HFF-Myc (cell line): ENCODE measurements at regions not wholly inside any gene's neighbourhood (a gene's known extent, or its start where the extent isn't known, plus 50 kb on each side); places are given as distances from the start of the nearest gene placed in this dataset.

Experiments used
- DNase-seq: peaks from one replicate; pipeline ENCODE4 v3.0.0-alpha.2; 2011; ENCODE audit warnings: low read depth; ENCODE audit errors: extremely low read depth
- H3K4me3 ChIP-seq: replicated peaks from 2 replicates; pipeline ENCODE4 v1.5.1; 2011; ENCODE audit warnings: low read depth, mild to moderate bottlenecking, control low read depth, low read length
- TF ChIP-seq, protein P1 (sequence below): IDR thresholded peaks from 2 replicates; pipeline ENCODE4 v1.5.1; 2012; ENCODE audit warnings: mild to moderate bottlenecking, low read depth, low read length, control low read depth; ENCODE audit errors: missing control alignments

DNA sequence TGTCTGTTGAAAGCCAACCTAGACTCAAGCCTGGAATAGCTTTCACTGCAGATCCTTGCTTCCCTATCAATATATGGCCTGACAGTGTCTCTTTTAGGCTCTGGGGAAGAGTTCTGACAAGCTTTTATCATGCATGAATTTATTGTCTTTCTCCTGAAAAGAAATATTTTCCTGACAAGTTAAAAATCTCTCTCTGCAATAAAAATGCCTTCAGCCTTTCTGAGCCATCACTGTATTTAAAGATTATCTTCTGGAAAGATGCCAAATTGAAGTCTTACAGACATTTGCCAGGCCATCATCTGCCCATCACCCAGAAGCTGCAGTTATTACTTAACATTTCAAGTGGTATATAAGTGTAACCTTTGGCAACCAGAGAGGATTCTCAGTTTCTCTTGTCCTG, 88.1 kb upstream of the HTR1A start:
- no peak overlapping the region for H3K4me3 ChIP-seq
- TF ChIP-seq, protein P1, sequence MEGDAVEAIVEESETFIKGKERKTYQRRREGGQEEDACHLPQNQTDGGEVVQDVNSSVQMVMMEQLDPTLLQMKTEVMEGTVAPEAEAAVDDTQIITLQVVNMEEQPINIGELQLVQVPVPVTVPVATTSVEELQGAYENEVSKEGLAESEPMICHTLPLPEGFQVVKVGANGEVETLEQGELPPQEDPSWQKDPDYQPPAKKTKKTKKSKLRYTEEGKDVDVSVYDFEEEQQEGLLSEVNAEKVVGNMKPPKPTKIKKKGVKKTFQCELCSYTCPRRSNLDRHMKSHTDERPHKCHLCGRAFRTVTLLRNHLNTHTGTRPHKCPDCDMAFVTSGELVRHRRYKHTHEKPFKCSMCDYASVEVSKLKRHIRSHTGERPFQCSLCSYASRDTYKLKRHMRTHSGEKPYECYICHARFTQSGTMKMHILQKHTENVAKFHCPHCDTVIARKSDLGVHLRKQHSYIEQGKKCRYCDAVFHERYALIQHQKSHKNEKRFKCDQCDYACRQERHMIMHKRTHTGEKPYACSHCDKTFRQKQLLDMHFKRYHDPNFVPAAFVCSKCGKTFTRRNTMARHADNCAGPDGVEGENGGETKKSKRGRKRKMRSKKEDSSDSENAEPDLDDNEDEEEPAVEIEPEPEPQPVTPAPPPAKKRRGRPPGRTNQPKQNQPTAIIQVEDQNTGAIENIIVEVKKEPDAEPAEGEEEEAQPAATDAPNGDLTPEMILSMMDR, result no peak
- no peak for DNase-seq

DNA sequence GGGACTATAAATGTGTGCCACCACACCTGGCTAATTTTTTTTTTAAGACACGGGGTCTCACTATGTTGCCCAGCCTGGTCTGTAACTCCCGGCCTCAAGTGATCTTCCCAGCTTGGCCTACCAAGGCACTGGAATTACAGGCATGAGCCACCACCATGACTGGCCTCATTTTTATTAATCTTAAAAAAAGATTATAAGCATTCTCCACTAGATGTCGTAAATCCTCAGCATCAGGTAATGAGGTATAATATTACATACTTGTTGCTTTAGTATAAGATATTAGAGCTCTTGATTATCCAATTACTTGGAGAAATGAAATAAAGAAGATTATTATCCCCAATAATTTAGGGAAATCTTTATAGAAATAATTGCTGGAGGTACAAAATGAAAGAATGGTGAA, 78.2 kb upstream of the HTR1A start:
- TF ChIP-seq, protein P1, result no peak
- DNase-seq, result no peak
- H3K4me3 ChIP-seq, result no peak overlapping the region

DNA sequence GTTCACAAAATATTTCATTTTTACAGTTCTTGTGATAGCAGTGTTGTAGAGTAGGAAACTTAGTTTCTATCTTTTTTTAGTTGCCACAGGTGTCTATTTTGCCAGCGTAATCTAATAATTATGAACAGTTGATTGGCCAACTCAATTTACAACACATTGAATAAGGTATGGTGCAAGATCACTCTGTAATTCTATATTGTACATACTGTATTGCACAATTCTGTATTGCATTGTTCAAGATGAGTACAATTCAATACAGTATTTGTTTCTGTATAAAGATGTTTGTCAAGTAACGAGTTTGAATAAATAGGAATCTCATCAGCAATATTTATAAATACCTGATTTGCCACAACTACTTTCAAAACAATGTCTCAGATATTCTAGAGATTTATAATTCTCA, 64.2 kb upstream of the HTR1A start:
- H3K4me3 ChIP-seq, result no peak overlapping the region
- TF ChIP-seq, protein P1, result no peak
- no peak for DNase-seq

DNA sequence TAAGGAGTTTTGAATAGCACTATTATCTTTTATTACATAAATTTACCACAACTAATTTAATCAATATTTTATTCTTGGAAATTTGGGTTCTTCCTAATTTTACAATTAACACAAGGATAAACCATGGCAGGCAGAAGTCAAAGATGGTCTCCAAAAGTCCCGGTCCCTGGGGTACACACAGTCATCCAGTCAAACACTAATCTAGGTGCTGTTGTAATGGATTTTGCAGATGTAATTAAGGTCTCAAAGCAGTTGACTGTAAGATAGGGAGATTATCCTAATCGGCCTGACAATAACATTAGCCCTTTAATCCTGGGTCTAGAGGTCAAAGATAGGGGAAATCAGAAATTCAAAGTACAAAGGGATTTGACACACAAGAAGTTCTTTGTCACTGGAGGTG, 57.5 kb upstream of the HTR1A start:
- H3K4me3 ChIP-seq, result no peak overlapping the region
- TF ChIP-seq, protein P1, result no peak
- no peak for DNase-seq

DNA sequence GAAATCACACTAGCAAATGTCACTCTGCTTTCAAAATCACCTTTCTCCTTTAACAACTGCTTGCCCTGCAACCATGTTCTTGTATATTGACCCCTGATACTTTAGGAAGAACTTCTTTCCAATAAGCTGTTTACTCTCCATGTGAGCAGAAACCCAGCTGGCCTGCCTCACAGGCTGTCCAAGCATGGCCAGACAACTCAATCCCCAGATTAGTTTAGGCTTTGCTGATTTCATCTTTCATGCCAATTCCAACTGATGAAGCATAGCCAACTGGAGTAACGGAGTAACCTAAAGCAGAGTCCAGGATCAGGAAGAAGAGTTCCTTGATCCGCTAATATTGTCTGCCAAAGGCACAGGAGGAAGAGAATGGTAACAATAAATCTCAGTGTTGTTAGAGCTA, 56.7 kb upstream of the HTR1A start:
- TF ChIP-seq, protein P1, result no peak
- no peak for DNase-seq
- no peak overlapping the region for H3K4me3 ChIP-seq

DNA sequence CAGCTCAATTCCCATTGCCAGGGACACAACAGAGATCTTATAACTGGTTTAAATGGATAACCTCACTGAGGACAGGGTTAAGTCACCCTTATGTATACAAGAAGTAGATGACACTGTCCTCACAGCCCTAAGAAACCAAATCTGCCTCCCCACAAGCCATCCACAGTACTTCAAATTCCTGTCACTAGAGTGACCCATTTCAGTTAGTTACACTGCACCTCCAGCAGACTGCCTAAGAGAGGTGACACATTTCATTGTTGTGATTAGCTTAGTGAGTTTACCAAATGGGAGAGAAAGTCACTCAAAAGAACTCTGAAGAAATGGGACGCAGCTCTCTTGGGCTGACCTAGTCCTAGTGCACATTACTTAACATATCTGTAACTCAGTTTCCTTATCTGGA, 53.6 kb upstream of the HTR1A start:
- TF ChIP-seq, protein P1, result no peak
- DNase-seq, result no peak
- H3K4me3 ChIP-seq, result no peak overlapping the region
